Panc1 (cell line): ENCODE measurements at regions not wholly inside any gene's neighbourhood (a gene's known extent, or its start where the extent isn't known, plus 50 kb on each side); places are given as distances from the start of the nearest gene placed in this dataset.

Experiments
- ATAC-seq: fragments of 200-7000 bp; cut with Tn5 transposase; 2 replicates; pipeline ENCODE4 v1.9.1; 2020; ENCODE audit warnings: mild to moderate bottlenecking, moderate library complexity
- BruUV-seq: library from RNA; stranded (reverse); fragments of 400-500 nt; replicated peaks from 2 replicates; lab custom pipeline; 2021; lab: Mats Ljungman, UMichigan
- CTCF ChIA-PET: fragments of 300-600 bp; sonication (Branson Sonifier 250); formaldehyde crosslinking; loops from one replicate; lab custom pipeline; 2022; ENCODE audit warnings: antibody characterized with exemption; lab: Charles Lee
- POLR2A ChIA-PET: fragments of 300-600 bp; sonication (Branson Sonifier 250); formaldehyde crosslinking; loops from one replicate; lab custom pipeline; 2022; ENCODE audit warnings: antibody characterized with exemption; lab: Charles Lee
- DNase-seq: peaks from one replicate; pipeline ENCODE4 v3.0.0-alpha.2; 2010; ENCODE audit warnings: low read depth, low spot score
- H3K27ac ChIP-seq: 2 replicates; pipeline ENCODE4 v1.5.1; 2011; ENCODE audit warnings: mild to moderate bottlenecking, low read length, inconsistent platforms
- H3K27me3 ChIP-seq: fragments of 200-500 bp; sonication (Bioruptor generic); 2 replicates; pipeline ENCODE4 v1.6.0; 2014; ENCODE audit warnings: low read length, inconsistent platforms; ENCODE audit not compliant: control insufficient read depth, insufficient read depth
- H3K36me3 ChIP-seq: fragments of 200-500 bp; sonication (Bioruptor generic); 2 replicates; pipeline ENCODE4 v1.5.1; 2014; ENCODE audit warnings: inconsistent platforms, mild to moderate bottlenecking, low read length, moderate library complexity; ENCODE audit not compliant: control insufficient read depth, insufficient read depth
- H3K4me1 ChIP-seq: 2 replicates; pipeline ENCODE4 v1.5.1; 2011; ENCODE audit warnings: inconsistent platforms, mild to moderate bottlenecking, low read length, moderate library complexity; ENCODE audit not compliant: control insufficient read depth, insufficient read depth
- H3K4me3 ChIP-seq, 2 experiments: 2 replicates each; pipeline ENCODE4 v1.5.1; 2011 to 2012; ENCODE audit warnings: low read depth in 2 of 2, low read length in 2 of 2, mild to moderate bottlenecking in 2 of 2, inconsistent platforms in 1 of 2, moderate library complexity in 1 of 2
- H3K9me3 ChIP-seq: fragments of 200-500 bp; sonication (Bioruptor generic); 2 replicates; pipeline ENCODE4 v1.5.1; 2014; ENCODE audit warnings: low read depth, mild to moderate bottlenecking, inconsistent platforms, low read length, moderate library complexity; ENCODE audit not compliant: control insufficient read depth, insufficient read depth
- POLR2AphosphoS5 ChIP-seq: IDR thresholded peaks from 2 replicates; pipeline ENCODE4 v1.6.1; 2012; ENCODE audit warnings: mild to moderate bottlenecking, low read depth, low read length, moderate library complexity
- REST ChIP-seq, 2 experiments: IDR thresholded peaks; 2 replicates each; pipeline ENCODE4 v1.6.1; 2011 to 2012; ENCODE audit warnings: low read depth in 2 of 2, control low read depth in 1 of 2, low read length in 1 of 2, mild to moderate bottlenecking in 1 of 2, moderate library complexity in 1 of 2; ENCODE audit not compliant: insufficient read depth in 1 of 2
- SIN3A ChIP-seq: IDR thresholded peaks from 2 replicates; pipeline ENCODE4 v1.6.1; 2012; ENCODE audit warnings: low read depth, mild to moderate bottlenecking, low read length, moderate library complexity, borderline replicate concordance; ENCODE audit not compliant: insufficient read depth
- TCF7L2 ChIP-seq: IDR thresholded peaks from 2 replicates; pipeline ENCODE4 v1.6.1; 2011; ENCODE audit warnings: mild to moderate bottlenecking, low read depth, low read length, inconsistent platforms
- in situ Hi-C: cut with HindIII; loops from 2 replicates; pipeline ENCODE4 v1.10.0; 2016; ENCODE audit warnings: low sequenced_read_pairs, low pct_unique_long_range_greater_than_20kb
- intact Hi-C: fragments of 100-400 bp; cut with micrococcal nuclease; formaldehyde crosslinking; loops from one replicate; pipeline ENCODE4 v1.10.0; 2022; ENCODE audit not compliant: unreplicated experiment
- TF ChIP-seq, protein P1 (sequence below): fragments of 450-650 bp; IDR thresholded peaks from 2 replicates; pipeline ENCODE4 v1.5.1; 2017; ENCODE audit warnings: mild to moderate bottlenecking

- no peaks in the 10 kb centered on the region for H3K36me3 ChIP-seq
- ATAC-seq = no peak
- no TSS peak for BruUV-seq
- no peak overlapping the region for H3K4me3 ChIP-seq
- H3K27me3 ChIP-seq = no peaks in the 10 kb centered on the region
- ChIA-PET POLR2A (no interaction called here), CTCF (no interaction called here)
- H3K4me1 ChIP-seq = no peaks in the 10 kb centered on the region
- H3K27ac ChIP-seq = no peak overlapping the region
- in situ Hi-C loops (no loop called here), intact Hi-C loops (no loop called here)
- H3K9me3 ChIP-seq = no peaks in the 10 kb centered on the region
- TF ChIP-seq, protein P1, sequence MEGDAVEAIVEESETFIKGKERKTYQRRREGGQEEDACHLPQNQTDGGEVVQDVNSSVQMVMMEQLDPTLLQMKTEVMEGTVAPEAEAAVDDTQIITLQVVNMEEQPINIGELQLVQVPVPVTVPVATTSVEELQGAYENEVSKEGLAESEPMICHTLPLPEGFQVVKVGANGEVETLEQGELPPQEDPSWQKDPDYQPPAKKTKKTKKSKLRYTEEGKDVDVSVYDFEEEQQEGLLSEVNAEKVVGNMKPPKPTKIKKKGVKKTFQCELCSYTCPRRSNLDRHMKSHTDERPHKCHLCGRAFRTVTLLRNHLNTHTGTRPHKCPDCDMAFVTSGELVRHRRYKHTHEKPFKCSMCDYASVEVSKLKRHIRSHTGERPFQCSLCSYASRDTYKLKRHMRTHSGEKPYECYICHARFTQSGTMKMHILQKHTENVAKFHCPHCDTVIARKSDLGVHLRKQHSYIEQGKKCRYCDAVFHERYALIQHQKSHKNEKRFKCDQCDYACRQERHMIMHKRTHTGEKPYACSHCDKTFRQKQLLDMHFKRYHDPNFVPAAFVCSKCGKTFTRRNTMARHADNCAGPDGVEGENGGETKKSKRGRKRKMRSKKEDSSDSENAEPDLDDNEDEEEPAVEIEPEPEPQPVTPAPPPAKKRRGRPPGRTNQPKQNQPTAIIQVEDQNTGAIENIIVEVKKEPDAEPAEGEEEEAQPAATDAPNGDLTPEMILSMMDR = no peak
- TF ChIP-seq POLR2AphosphoS5 (no peak), REST (IDR thresholded peaks at IDR 0.05; ENCODE audit: insufficient read depth in 1 of 2, low read depth in 2 of 2, low read length in 1 of 2) (no peak), TCF7L2 (no peak), SIN3A (no peak)
- no peak for DNase-seq
Measured at GRCh38 chr13:77480066-77480465, 55.4 kb upstream of the SCEL start.

GRCh38 chr13:77479326-77479725 is 56.2 kb upstream of the SCEL start:
- no peak overlapping the region for H3K4me3 ChIP-seq
- ChIA-PET CTCF (no interaction called here), POLR2A (no interaction called here)
- no peaks in the 10 kb centered on the region for H3K4me1 ChIP-seq
- H3K27ac ChIP-seq = no peak overlapping the region
- DNase-seq (no peak), ATAC-seq (no peak)
- H3K9me3 ChIP-seq = no peaks in the 10 kb centered on the region
- no peaks in the 10 kb centered on the region for H3K36me3 ChIP-seq
- no peaks in the 10 kb centered on the region for H3K27me3 ChIP-seq
- intact Hi-C loops (no loop called here), in situ Hi-C loops (no loop called here)
- TF ChIP-seq REST (IDR thresholded peaks at IDR 0.05; ENCODE audit: insufficient read depth in 1 of 2, low read depth in 2 of 2, low read length in 1 of 2) = no peak
- no peak for TF ChIP-seq POLR2AphosphoS5
- no peak for TF ChIP-seq TCF7L2
- no peak for TF ChIP-seq SIN3A
- TF ChIP-seq, protein P1 = no peak
- no TSS peak for BruUV-seq
